Kidney (tissue), 13 donors: ENCODE measurements at regions not wholly inside any gene's neighbourhood (a gene's known extent, or its start where the extent isn't known, plus 50 kb on each side); places are given as distances from the start of the nearest gene placed in this dataset.

Experiments
- DNase-seq, 5 donors: peaks; one replicate each; pipeline ENCODE4 v3.0.0-alpha.2; 2013 to 2020
- FAIRE-seq: peaks from 2 replicates; lab custom pipeline; 2012; peaks lifted over from hg19 to GRCh38; lab: Jason Lieb, UNC
- H3K27ac ChIP-seq, 2 donors: one replicate each; pipeline ENCODE4 v1.7.0; 2013; ENCODE audit warnings: low read depth in 2 of 2, low read length in 2 of 2, inconsistent platforms in 1 of 2
- H3K27me3 ChIP-seq: one replicate; pipeline ENCODE4 v1.7.1; 2013; ENCODE audit warnings: low read length, inconsistent platforms; ENCODE audit not compliant: control insufficient read depth, insufficient read depth
- H3K36me3 ChIP-seq, 3 donors: one replicate each; pipeline versions ENCODE4 v1.7.0 to v1.7.1; 2013; ENCODE audit warnings: low read length in 3 of 3, control low read depth in 1 of 3, inconsistent platforms in 1 of 3; ENCODE audit not compliant: insufficient read depth in 3 of 3, control insufficient read depth in 2 of 3
- H3K4me1 ChIP-seq, 3 donors: one replicate each; pipeline versions ENCODE4 v1.7.0 to v1.7.1; 2013; ENCODE audit warnings: low read length in 3 of 3, inconsistent platforms in 1 of 3, low read depth in 1 of 3; ENCODE audit not compliant: control insufficient read depth in 2 of 3, insufficient read depth in 2 of 3
- H3K4me3 ChIP-seq, 3 donors: one replicate each; pipeline versions ENCODE4 v1.7.0 to v1.8.1; 2013; ENCODE audit warnings: low read length in 3 of 3, control low read depth in 1 of 3, inconsistent platforms in 1 of 3
- H3K9ac ChIP-seq, 3 donors: one replicate each; pipeline versions ENCODE4 v1.7.0 to v1.7.1; 2013; ENCODE audit warnings: low read length in 3 of 3, control low read depth in 1 of 3, inconsistent platforms in 1 of 3
- H3K9me3 ChIP-seq, 3 donors: one replicate each; pipeline versions ENCODE4 v1.7.0 to v1.7.1; 2013; ENCODE audit warnings: low read length in 3 of 3, control low read depth in 1 of 3, inconsistent platforms in 1 of 3; ENCODE audit not compliant: control insufficient read depth in 2 of 3, insufficient read depth in 1 of 3
- CTCF ChIP-seq: IDR thresholded peaks from 3 replicates; pipeline ENCODE4 v1.5.1; 2012; ENCODE audit warnings: mild to moderate bottlenecking, moderate library complexity, borderline replicate concordance; ENCODE audit not compliant: insufficient read depth; ENCODE audit errors: extremely low read depth
- intact Hi-C: fragments of 100-400 bp; cut with DNase I; formaldehyde crosslinking; loops from one replicate; pipeline ENCODE4 v1.11.1; 2022
- donor health status: control.
- donor health status: control.
- donor health status: control.
- donor health status: control.
- donor health status: control.
- donor health status: DM: yes; HTN: yes; CAD: no.
- donor health status: Normal renal cell carcinoma (clear cell type).

GRCh38 chr3:105923140-105923539 is 54.3 kb upstream of the CBLB start:
- intact Hi-C loops = no loop called here
- Histone ChIP-seq H3K36me3 (no peaks in the 10 kb centered on the region), H3K4me3 (no peak overlapping the region), H3K9me3 (no peaks in the 10 kb centered on the region), H3K27me3 (no peaks in the 10 kb centered on the region), H3K4me1 (no peaks in the 10 kb centered on the region), H3K9ac (no peak overlapping the region), H3K27ac (no peak overlapping the region)
- TF ChIP-seq CTCF = no peak
- FAIRE-seq = no peak
- DNase-seq = no peak

- DNase-seq = no peak
- Histone ChIP-seq H3K9ac (no peak overlapping the region), H3K36me3 (no peaks in the 10 kb centered on the region), H3K4me1 (no peaks in the 10 kb centered on the region), H3K27ac (no peak overlapping the region), H3K9me3 (no peaks in the 10 kb centered on the region), H3K27me3 (no peaks in the 10 kb centered on the region), H3K4me3 (no peak overlapping the region)
- intact Hi-C loops = no loop called here
- no peak for TF ChIP-seq CTCF
- FAIRE-seq = no peak
Measured at GRCh38 chr3:105927741-105928140, 58.9 kb upstream of the CBLB start.

- H3K27ac ChIP-seq = no peak overlapping the region
- DNase-seq = peak in 2 of 5 donors; percentile 23 to 41
- FAIRE-seq = no peak
- intact Hi-C loops = no loop called here
- H3K36me3 ChIP-seq = no peaks in the 10 kb centered on the region
- no peak for TF ChIP-seq CTCF
- H3K27me3 ChIP-seq = no peaks in the 10 kb centered on the region
- no peaks in the 10 kb centered on the region for H3K4me1 ChIP-seq
- H3K4me3 ChIP-seq = no peak overlapping the region
- H3K9me3 ChIP-seq = no peaks in the 10 kb centered on the region
- H3K9ac ChIP-seq = no peak overlapping the region
Measured at GRCh38 chr3:105930733-105931132, 61.9 kb upstream of the CBLB start.

GRCh38 chr3:105931500-105931899 is 62.7 kb upstream of the CBLB start:
- Histone ChIP-seq H3K4me3 (no peak overlapping the region), H3K4me1 (no peaks in the 10 kb centered on the region), H3K27ac (no peak overlapping the region), H3K9me3 (no peaks in the 10 kb centered on the region), H3K27me3 (no peaks in the 10 kb centered on the region), H3K9ac (no peak overlapping the region), H3K36me3 (no peaks in the 10 kb centered on the region)
- no peak for TF ChIP-seq CTCF
- DNase-seq (no peak), FAIRE-seq (no peak)
- intact Hi-C loops = no loop called here
